ENCODE measurements at regions not wholly inside any gene's neighbourhood (a gene's known extent, or its start where the extent isn't known, plus 50 kb on each side); places are given as distances from the start of the nearest gene placed in this dataset.

DNA sequence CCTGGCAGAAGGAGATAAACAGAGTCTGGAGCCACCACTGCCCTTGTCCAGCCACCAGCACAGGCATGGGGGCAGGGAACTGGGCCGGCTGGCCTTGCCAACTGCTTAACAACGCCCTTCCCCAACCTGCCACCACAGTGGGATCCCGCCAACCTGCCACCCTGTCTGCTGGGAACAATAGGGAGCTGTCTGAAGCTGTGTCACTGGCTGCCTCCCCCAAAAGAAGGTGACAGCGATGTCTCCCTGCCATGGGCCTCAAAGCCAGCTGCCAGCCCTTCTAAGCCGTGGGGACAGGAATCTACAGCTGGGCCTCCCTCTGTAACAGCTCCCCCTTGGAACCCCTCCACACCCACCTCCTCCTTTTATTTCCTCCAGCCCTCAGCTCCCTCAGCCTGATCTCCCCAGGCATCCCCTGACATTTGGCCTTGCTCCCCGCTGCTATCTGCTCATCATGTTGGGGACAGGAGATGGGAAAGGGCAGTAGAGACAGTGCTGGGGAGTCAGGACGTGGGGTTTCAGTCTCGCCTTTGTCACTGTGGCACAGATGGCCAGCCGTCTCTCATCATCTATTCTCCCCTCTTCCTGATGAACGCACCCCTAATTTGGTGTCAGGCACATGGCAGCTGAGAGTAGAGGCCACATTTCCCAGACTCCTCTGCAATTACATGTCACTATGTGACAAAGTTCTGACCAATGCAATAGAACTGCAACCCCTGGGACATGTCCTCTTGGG lies 51.3 kb upstream of the PRDM11 start:
- Histone ChIP-seq H3K4me3 (ENCODE audit: low read length in 2 of 2) (no peak overlapping the region), H3K36me3 (ENCODE audit: control insufficient read depth in 2 of 2, insufficient read depth in 2 of 2, low read length in 2 of 2) (no peaks in the 10 kb centered on the region)

DNA sequence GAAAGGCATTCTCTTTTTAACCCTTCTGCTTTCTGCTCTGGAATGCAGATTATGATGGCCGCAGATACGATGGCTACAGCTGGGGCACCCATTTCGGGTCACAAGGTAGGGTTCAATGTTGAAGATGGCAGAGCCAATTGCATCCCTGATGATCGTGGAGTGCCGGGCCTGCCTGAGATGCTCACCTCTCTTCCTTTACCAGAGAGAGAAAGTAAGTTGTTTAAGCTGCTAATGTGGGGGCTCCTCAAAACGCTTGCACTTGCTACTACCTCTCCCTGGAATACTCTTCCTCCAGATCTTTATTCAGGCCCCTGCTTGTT lies 50.8 kb upstream of the PRDM11 start:
- no peaks in the 10 kb centered on the region for H3K4me1 ChIP-seq (ENCODE audit: control insufficient read depth in 2 of 2, insufficient read depth in 2 of 2, low read length in 2 of 2)
- no peak overlapping the region for H3K27ac ChIP-seq (ENCODE audit: low read depth in 2 of 2, low read length in 2 of 2)
- H3K9me3 ChIP-seq (ENCODE audit: control insufficient read depth in 2 of 2, low read length in 2 of 2), result no peaks in the 10 kb centered on the region
- H3K27me3 ChIP-seq (ENCODE audit: control insufficient read depth in 2 of 2, insufficient read depth in 2 of 2, low read length in 2 of 2), result peaks cover 0 to 4% of the 10 kb centered on the region in 2 donors
- no peak overlapping the region for H3K9ac ChIP-seq (ENCODE audit: low read depth in 1 of 2, low read length in 2 of 2)
- H3K36me3 ChIP-seq (ENCODE audit: control insufficient read depth in 2 of 2, insufficient read depth in 2 of 2, low read length in 2 of 2), result no peaks in the 10 kb centered on the region
- H3K4me3 ChIP-seq (ENCODE audit: low read length in 2 of 2), result no peak overlapping the region

More for the DNA sequence above, 51.3 kb upstream of the PRDM11 start:
- Histone ChIP-seq H3K27ac (ENCODE audit: low read depth in 2 of 2, low read length in 2 of 2) (no peak overlapping the region), H3K4me1 (ENCODE audit: control insufficient read depth in 2 of 2, insufficient read depth in 2 of 2, low read length in 2 of 2) (no peaks in the 10 kb centered on the region), H3K27me3 (ENCODE audit: control insufficient read depth in 2 of 2, insufficient read depth in 2 of 2, low read length in 2 of 2) (peaks cover 0 to 4% of the 10 kb centered on the region in 2 donors), H3K9ac (ENCODE audit: low read depth in 1 of 2, low read length in 2 of 2) (no peak overlapping the region), H3K9me3 (ENCODE audit: control insufficient read depth in 2 of 2, low read length in 2 of 2) (no peaks in the 10 kb centered on the region)

DNA sequence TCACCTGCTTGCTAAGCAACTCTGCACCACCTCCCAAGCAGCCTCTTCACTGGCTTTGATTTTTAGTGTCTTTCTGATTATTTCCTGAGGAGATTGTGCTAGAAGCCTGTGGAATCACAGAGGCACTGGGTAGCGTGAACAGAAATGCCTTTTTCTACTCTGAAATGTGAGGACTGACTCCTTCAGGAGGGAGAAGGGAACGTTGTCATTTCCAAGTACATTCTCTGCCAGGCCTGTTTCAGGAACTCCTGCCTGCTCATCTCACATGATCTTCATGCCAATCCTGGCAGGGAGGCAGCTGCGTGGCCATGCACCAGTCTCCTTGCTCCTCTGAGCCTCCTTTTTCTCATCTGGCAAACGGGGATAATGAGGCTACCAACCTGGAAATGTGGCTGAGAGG lies 49.8 kb upstream of the PRDM11 start:
- Histone ChIP-seq H3K4me3 (ENCODE audit: low read length in 2 of 2) (no peak overlapping the region), H3K27me3 (ENCODE audit: control insufficient read depth in 2 of 2, insufficient read depth in 2 of 2, low read length in 2 of 2) (peaks cover 0 to 4% of the 10 kb centered on the region in 2 donors), H3K27ac (ENCODE audit: low read depth in 2 of 2, low read length in 2 of 2) (no peak overlapping the region), H3K9me3 (ENCODE audit: control insufficient read depth in 2 of 2, low read length in 2 of 2) (no peaks in the 10 kb centered on the region), H3K36me3 (ENCODE audit: control insufficient read depth in 2 of 2, insufficient read depth in 2 of 2, low read length in 2 of 2) (no peaks in the 10 kb centered on the region), H3K9ac (ENCODE audit: low read depth in 1 of 2, low read length in 2 of 2) (no peak overlapping the region), H3K4me1 (ENCODE audit: control insufficient read depth in 2 of 2, insufficient read depth in 2 of 2, low read length in 2 of 2) (no peaks in the 10 kb centered on the region)

All from mucosa of rectum (tissue), 2 donors.